GM19455 (cell line): ENCODE measurements at regions not wholly inside any gene's neighbourhood (a gene's known extent, or its start where the extent isn't known, plus 50 kb on each side); places are given as distances from the start of the nearest gene placed in this dataset.

Experiments used
- ATAC-seq: cut with Tn5 transposase; IDR thresholded peaks from one replicate; pipeline ENCODE4 v1.9.1; 2021; ENCODE audit not compliant: unreplicated experiment

- ATAC-seq: no peak
Observed at GRCh38 chr1:55611123-55611522, 396.0 kb upstream of the USP24 start.

- ATAC-seq: no peak
Observed at GRCh38 chr1:55610203-55610602, 395.0 kb upstream of the USP24 start.

GRCh38 chr1:55609630-55610029, 394.5 kb upstream of the USP24 start:
- ATAC-seq: no peak

- no peak for ATAC-seq
Observed at GRCh38 chr1:55605155-55605554, 390.0 kb upstream of the USP24 start.

GRCh38 chr1:55604749-55605148, 389.6 kb upstream of the USP24 start:
- no peak for ATAC-seq

GRCh38 chr1:55604179-55604578, 389.0 kb upstream of the USP24 start:
- no peak for ATAC-seq

- ATAC-seq: no peak
Observed at GRCh38 chr1:55600242-55600641, 385.1 kb upstream of the USP24 start.

GRCh38 chr1:55597910-55598309, 382.7 kb upstream of the USP24 start:
- no peak for ATAC-seq

- no peak for ATAC-seq
Observed at GRCh38 chr1:55594701-55595100, 379.5 kb upstream of the USP24 start.

GRCh38 chr1:55593298-55593697, 378.1 kb upstream of the USP24 start:
- ATAC-seq: no peak

- ATAC-seq: no peak
Observed at GRCh38 chr1:55592122-55592521, 377.0 kb upstream of the USP24 start.

GRCh38 chr1:55589671-55590297, 374.6 kb upstream of the USP24 start:
- ATAC-seq: no peak

- ATAC-seq: no peak
Observed at GRCh38 chr1:55588309-55588708, 373.1 kb upstream of the USP24 start.

- ATAC-seq: no peak
Observed at GRCh38 chr1:55586771-55587170, 371.6 kb upstream of the USP24 start.

- no peak for ATAC-seq
Observed at GRCh38 chr1:55585402-55585792, 370.2 kb upstream of the USP24 start.

- ATAC-seq: no peak
Observed at GRCh38 chr1:55584526-55585401, 369.6 kb upstream of the USP24 start.

- no peak for ATAC-seq
Observed at GRCh38 chr1:55582084-55582483, 366.9 kb upstream of the USP24 start.

- no peak for ATAC-seq
Observed at GRCh38 chr1:55580845-55581332, 365.7 kb upstream of the USP24 start.

GRCh38 chr1:55579332-55580001, 364.3 kb upstream of the USP24 start:
- ATAC-seq: no peak

- no peak for ATAC-seq
Observed at GRCh38 chr1:55578646-55579045, 363.5 kb upstream of the USP24 start.

GRCh38 chr1:55575571-55576279, 360.6 kb upstream of the USP24 start:
- ATAC-seq: no peak
